GM10248 (cell line): ENCODE measurements at regions not wholly inside any gene's neighbourhood (a gene's known extent, or its start where the extent isn't known, plus 50 kb on each side); places are given as distances from the start of the nearest gene placed in this dataset.

Experiments used
- CTCF ChIA-PET: fragments of 300-600 bp; sonication (Branson Sonifier 250); formaldehyde crosslinking; extraction: SDS; loops from one replicate; lab custom pipeline; 2021; ENCODE audit warnings: antibody characterized with exemption; lab: Yijun Ruan, JAX
- POLR2A ChIA-PET: fragments of 350-650 bp; sonication (Branson Sonifier 250); formaldehyde crosslinking; extraction: SDS; loops from one replicate; lab custom pipeline; 2020; ENCODE audit warnings: antibody characterized with exemption; lab: Yijun Ruan, JAX
- DNase-seq: peaks from one replicate; pipeline ENCODE4 v3.0.0; 2012; ENCODE audit errors: extremely low spot score
- CTCF ChIP-seq: IDR thresholded peaks from 2 replicates; pipeline ENCODE4 v1.5.1; 2012; ENCODE audit warnings: mild to moderate bottlenecking, low read depth; ENCODE audit errors: extremely low read depth, missing control alignments, control extremely low read depth

GRCh38 chr4:60223208-60223923, 976.8 kb upstream of the ADGRL3 start:
- no peak for DNase-seq
- ChIA-PET POLR2A (no interaction called here), CTCF (interaction anchor here (1.0 to 1.7 kb wide), 3 partner anchors 14 to 23 kb away, joined by 3 to 4 read pairs (median 3); no protein-coding TSS in a partner anchor)
- no peak for TF ChIP-seq CTCF

- CTCF ChIA-PET: no interaction called here
- no peak for DNase-seq
- no peak for TF ChIP-seq CTCF
- POLR2A ChIA-PET: no interaction called here
Observed at GRCh38 chr4:60241866-60242265, 958.3 kb upstream of the ADGRL3 start.

GRCh38 chr4:60249784-60250183, 950.3 kb upstream of the ADGRL3 start:
- no peak for DNase-seq
- POLR2A ChIA-PET: no interaction called here
- TF ChIP-seq CTCF: no peak
- CTCF ChIA-PET: interaction anchor here (1.2 kb wide), 1 partner anchor 16 kb away, joined by 4 read pairs; no protein-coding TSS in a partner anchor

- POLR2A ChIA-PET: no interaction called here
- no peak for DNase-seq
- CTCF ChIA-PET: interaction anchor here (1.2 kb wide), 1 partner anchor 15 kb away, joined by 4 read pairs; no protein-coding TSS in a partner anchor
- no peak for TF ChIP-seq CTCF
Observed at GRCh38 chr4:60250657-60251056, 949.5 kb upstream of the ADGRL3 start.

GRCh38 chr4:60259781-60260180, 940.3 kb upstream of the ADGRL3 start:
- CTCF ChIA-PET: interaction anchor here (1.4 kb wide), 1 partner anchor 15 kb away, joined by 4 read pairs; no protein-coding TSS in a partner anchor
- POLR2A ChIA-PET: no interaction called here
- no peak for DNase-seq
- no peak for TF ChIP-seq CTCF

GRCh38 chr4:60266505-60266904, 933.6 kb upstream of the ADGRL3 start:
- DNase-seq: no peak
- ChIA-PET CTCF (interaction anchor here (0.9 to 1.6 kb wide), 2 partner anchors 16 to 17 kb away, joined by 3 to 4 read pairs; no protein-coding TSS in a partner anchor), POLR2A (no interaction called here)
- no peak for TF ChIP-seq CTCF
